Fibroblast of lung (primary cell): ENCODE measurements at regions not wholly inside any gene's neighbourhood (a gene's known extent, or its start where the extent isn't known, plus 50 kb on each side); places are given as distances from the start of the nearest gene placed in this dataset.

Source experiments
- DNase-seq, 2 donors: peaks; one replicate each; pipeline versions ENCODE4 v3.0.0 to v3.0.0-alpha.2; 2010; ENCODE audit warnings: low read depth in 2 of 2
- H2AFZ ChIP-seq: 2 replicates; pipeline ENCODE4 v1.5.1; 2012; ENCODE audit warnings: low read length, control low read depth, inconsistent platforms
- H3K27ac ChIP-seq: 2 replicates; pipeline ENCODE4 v1.5.1; 2011; ENCODE audit warnings: low read length, control low read depth; ENCODE audit not compliant: insufficient read depth
- H3K27me3 ChIP-seq: 2 replicates; pipeline ENCODE4 v1.5.1; 2011; ENCODE audit warnings: mild to moderate bottlenecking, low read length; ENCODE audit not compliant: control insufficient read depth, insufficient read depth
- H3K36me3 ChIP-seq: 2 replicates; pipeline ENCODE4 v1.5.1; 2011; ENCODE audit warnings: low read length; ENCODE audit not compliant: control insufficient read depth, insufficient read depth
- H3K4me1 ChIP-seq: 2 replicates; pipeline ENCODE4 v1.5.1; 2011; ENCODE audit warnings: low read length; ENCODE audit not compliant: control insufficient read depth, insufficient read depth; ENCODE audit errors: extremely low read depth
- H3K4me2 ChIP-seq: 2 replicates; pipeline ENCODE4 v1.5.1; 2011; ENCODE audit warnings: low read length, control low read depth; ENCODE audit not compliant: insufficient read depth; ENCODE audit errors: extremely low read depth
- H3K4me3 ChIP-seq, 4 experiments: fragments of 200-600 bp in 1 of 4; sonication (generic) in 1 of 4; replicated peaks in 1 of 4; 2 replicates each; pipeline ENCODE4 v1.5.1; 2011 to 2016; ENCODE audit warnings: low read length in 4 of 4, low read depth in 3 of 4, mild to moderate bottlenecking in 3 of 4, control low read depth in 2 of 4, inconsistent platforms in 1 of 4, mixed read lengths in 1 of 4; ENCODE audit not compliant: insufficient read depth in 1 of 4; ENCODE audit errors: control extremely low read depth in 1 of 4
- H3K79me2 ChIP-seq: 2 replicates; pipeline ENCODE4 v1.5.1; 2012; ENCODE audit warnings: mild to moderate bottlenecking, low read length, inconsistent platforms; ENCODE audit not compliant: control insufficient read depth, insufficient read depth
- H3K9ac ChIP-seq: 2 replicates; pipeline ENCODE4 v1.5.1; 2011; ENCODE audit warnings: mild to moderate bottlenecking, low read length, control low read depth; ENCODE audit not compliant: insufficient read depth
- H3K9me3 ChIP-seq: 2 replicates; pipeline ENCODE4 v1.5.1; 2012; ENCODE audit warnings: low read depth, low read length; ENCODE audit not compliant: control insufficient read depth, insufficient read depth
- H4K20me1 ChIP-seq: 2 replicates; pipeline ENCODE4 v1.5.1; 2011; ENCODE audit warnings: low read length; ENCODE audit not compliant: control insufficient read depth, insufficient read depth; ENCODE audit errors: extremely low read depth
- CTCF ChIP-seq, 2 donors: IDR thresholded peaks in 1 of 2; conservative IDR thresholded peaks in 1 of 2; 1 replicate in 1 of 2; 2 replicates in 1 of 2; pipeline ENCODE4 v1.5.1; 2011 to 2012; ENCODE audit warnings: low read length in 2 of 2, control low read depth in 1 of 2, inconsistent platforms in 1 of 2, low read depth in 1 of 2, mild to moderate bottlenecking in 1 of 2
- EZH2 ChIP-seq: IDR thresholded peaks from 2 replicates; pipeline ENCODE4 v1.5.1; 2012; ENCODE audit warnings: low read length, control low read depth, mild to moderate bottlenecking; ENCODE audit errors: missing control alignments

GRCh38 chr6:164495882-164496495 lies 813.4 kb downstream of the C6orf118 start:
- Histone ChIP-seq H2AFZ (no peak overlapping the region), H4K20me1 (no peaks in the 10 kb centered on the region), H3K4me1 (no peaks in the 10 kb centered on the region), H3K4me2 (no peak overlapping the region), H3K27me3 (no peaks in the 10 kb centered on the region), H3K36me3 (no peaks in the 10 kb centered on the region), H3K4me3 (no peak overlapping the region), H3K9me3 (no peaks in the 10 kb centered on the region), H3K27ac (no peak overlapping the region), H3K9ac (no peak overlapping the region), H3K79me2 (no peaks in the 10 kb centered on the region)
- DNase-seq: no peak
- no peak for TF ChIP-seq CTCF (conservative IDR thresholded peaks at IDR 0.05 in 1 of 2, IDR thresholded peaks at IDR 0.05 in 1 of 2; ENCODE audit: low read depth in 1 of 2, low read length in 2 of 2)
- no peak for TF ChIP-seq EZH2

- no peak overlapping the region for H3K9ac ChIP-seq
- TF ChIP-seq CTCF (conservative IDR thresholded peaks at IDR 0.05 in 1 of 2, IDR thresholded peaks at IDR 0.05 in 1 of 2; ENCODE audit: low read depth in 1 of 2, low read length in 2 of 2) (no peak), EZH2 (no peak)
- H4K20me1 ChIP-seq: no peaks in the 10 kb centered on the region
- DNase-seq: no peak
- H2AFZ ChIP-seq: no peak overlapping the region
- no peak overlapping the region for H3K27ac ChIP-seq
- no peak overlapping the region for H3K4me3 ChIP-seq
- no peaks in the 10 kb centered on the region for H3K36me3 ChIP-seq
- H3K9me3 ChIP-seq: no peaks in the 10 kb centered on the region
- H3K4me1 ChIP-seq: no peaks in the 10 kb centered on the region
- no peak overlapping the region for H3K4me2 ChIP-seq
- H3K27me3 ChIP-seq: no peaks in the 10 kb centered on the region
- H3K79me2 ChIP-seq: no peaks in the 10 kb centered on the region
These were observed 831.0 kb downstream of the C6orf118 start for GRCh38 chr6:164478426-164478825.

- Histone ChIP-seq H3K4me3 (no peak overlapping the region), H3K4me2 (no peak overlapping the region), H3K9ac (no peak overlapping the region), H3K4me1 (no peaks in the 10 kb centered on the region), H4K20me1 (no peaks in the 10 kb centered on the region), H3K79me2 (no peaks in the 10 kb centered on the region), H3K9me3 (no peaks in the 10 kb centered on the region), H3K36me3 (no peaks in the 10 kb centered on the region), H2AFZ (no peak overlapping the region), H3K27ac (no peak overlapping the region), H3K27me3 (no peaks in the 10 kb centered on the region)
- DNase-seq: no peak
- no peak for TF ChIP-seq EZH2
- TF ChIP-seq CTCF (conservative IDR thresholded peaks at IDR 0.05 in 1 of 2, IDR thresholded peaks at IDR 0.05 in 1 of 2; ENCODE audit: low read depth in 1 of 2, low read length in 2 of 2): no peak
These were observed 831.6 kb downstream of the C6orf118 start for GRCh38 chr6:164477790-164478189.
